ENCODE measurements at regions not wholly inside any gene's neighbourhood (a gene's known extent, or its start where the extent isn't known, plus 50 kb on each side); places are given as distances from the start of the nearest gene placed in this dataset.

DNA sequence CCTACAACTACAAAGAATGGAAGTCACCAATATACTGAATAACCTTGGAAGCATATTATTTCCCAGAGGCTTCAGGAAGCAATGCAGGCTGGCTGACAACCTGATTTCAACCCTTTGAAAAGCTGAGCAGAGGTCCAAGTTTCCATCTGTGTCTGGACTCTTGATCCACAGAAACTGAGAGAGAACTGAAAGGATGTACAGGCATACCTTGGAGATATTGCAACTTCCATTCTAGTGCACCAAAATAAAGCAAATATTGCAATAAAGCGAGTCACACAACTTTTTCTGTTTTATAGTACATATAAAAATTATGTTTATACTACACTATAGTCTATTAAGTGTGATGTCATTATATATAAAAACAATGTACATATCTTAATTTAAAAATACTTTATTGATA is 85.3 kb downstream of the TYW3 start:
- no peaks in the 10 kb centered on the region for H3K9me3 ChIP-seq (ENCODE audit: insufficient read depth, low read length)
- H3K9ac ChIP-seq (ENCODE audit: insufficient read length, low read depth): no peak overlapping the region
- no peak for TF ChIP-seq ZNF274 (IDR thresholded peaks at IDR 0.05; ENCODE audit: low read depth, low read length)
- no peak for TF ChIP-seq YY1 (IDR thresholded peaks at IDR 0.05; ENCODE audit: insufficient read depth, insufficient read length)
- TF ChIP-seq SUZ12 (IDR thresholded peaks at IDR 0.05; ENCODE audit: extremely low read depth, insufficient read depth, insufficient read length): no peak
- no peak for DNase-seq (ENCODE audit: low read depth, low spot score)
- no peaks in the 10 kb centered on the region for H3K27me3 ChIP-seq (ENCODE audit: insufficient read depth, insufficient read length)
- H3K36me3 ChIP-seq (ENCODE audit: insufficient read depth, insufficient read length, low read length): no peaks in the 10 kb centered on the region
- H3K4me1 ChIP-seq (ENCODE audit: insufficient read depth, insufficient read length): no peaks in the 10 kb centered on the region
- H3K4me3 ChIP-seq (ENCODE audit: insufficient read length, low read depth): no peak overlapping the region

DNA sequence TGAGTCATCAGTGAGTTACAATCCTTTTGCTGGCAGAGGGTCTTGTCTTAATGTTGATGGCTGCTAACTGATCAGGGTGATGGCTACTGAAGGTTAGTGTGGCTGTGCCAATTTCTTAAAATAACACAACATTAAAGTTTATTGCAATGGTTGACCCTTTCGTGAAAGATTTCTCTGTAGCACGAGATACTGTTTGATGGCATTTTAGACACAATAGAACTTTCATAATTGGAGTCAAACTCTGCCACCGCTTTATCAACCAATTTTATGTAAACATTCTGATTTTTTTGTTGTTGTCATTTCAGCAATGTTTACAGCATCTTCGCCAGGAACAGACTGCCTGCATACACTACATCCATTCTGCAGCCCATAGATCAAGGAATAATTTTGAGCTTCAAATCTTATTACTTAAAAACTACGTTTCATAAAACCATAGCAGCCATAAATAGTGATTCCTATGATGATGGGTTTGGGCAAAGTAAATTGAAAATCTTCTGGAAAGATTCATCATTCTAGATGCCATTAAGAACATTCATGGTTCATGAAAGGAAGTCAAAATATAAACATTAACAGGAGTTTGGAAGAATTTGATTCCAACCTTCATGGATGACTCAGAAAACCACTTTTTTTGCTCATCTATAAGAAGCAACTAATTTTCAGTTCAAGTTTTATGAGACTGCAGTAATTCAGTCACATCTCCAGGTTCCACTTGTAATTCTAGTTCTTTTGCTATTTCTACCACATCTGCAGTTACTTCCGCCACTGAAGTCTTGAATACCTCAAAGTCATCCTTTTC is 85.9 kb downstream of the TYW3 start:
- TF ChIP-seq YY1 (IDR thresholded peaks at IDR 0.05; ENCODE audit: insufficient read depth, insufficient read length) (no peak), SUZ12 (IDR thresholded peaks at IDR 0.05; ENCODE audit: extremely low read depth, insufficient read depth, insufficient read length) (no peak), ZNF274 (IDR thresholded peaks at IDR 0.05; ENCODE audit: low read depth, low read length) (no peak)
- DNase-seq (ENCODE audit: low read depth, low spot score): no peak
- Histone ChIP-seq H3K27me3 (ENCODE audit: insufficient read depth, insufficient read length) (no peaks in the 10 kb centered on the region), H3K9ac (ENCODE audit: insufficient read length, low read depth) (no peak overlapping the region), H3K4me1 (ENCODE audit: insufficient read depth, insufficient read length) (no peaks in the 10 kb centered on the region), H3K4me3 (ENCODE audit: insufficient read length, low read depth) (no peak overlapping the region), H3K36me3 (ENCODE audit: insufficient read depth, insufficient read length, low read length) (no peaks in the 10 kb centered on the region), H3K9me3 (ENCODE audit: insufficient read depth, low read length) (no peaks in the 10 kb centered on the region)

DNA sequence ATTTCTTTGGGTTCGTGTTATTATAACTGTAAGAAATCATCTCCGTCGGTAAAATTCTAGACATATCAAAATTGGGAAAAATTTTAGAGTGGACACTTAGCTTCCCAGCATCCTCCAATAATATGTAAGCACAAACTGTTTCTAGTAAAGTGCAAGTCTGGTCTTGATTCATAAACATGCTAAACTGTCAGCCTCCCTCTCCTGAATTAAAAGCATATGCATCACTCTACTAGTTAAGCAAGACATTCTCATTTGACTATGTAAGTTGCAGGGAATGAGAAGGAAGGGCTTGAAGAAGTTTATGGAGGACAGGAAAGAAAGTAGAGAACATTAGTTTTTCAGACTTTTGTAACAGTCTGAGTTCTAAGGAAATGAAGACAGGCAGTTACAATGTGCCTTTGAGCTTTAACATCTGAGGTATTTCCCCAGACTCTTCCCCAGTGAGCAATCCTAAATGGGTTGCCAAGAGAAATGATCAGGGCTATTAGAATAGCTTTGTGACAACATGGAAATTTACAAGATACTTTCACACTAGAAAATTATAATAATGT is 90.0 kb downstream of the TYW3 start:
- Histone ChIP-seq H3K4me1 (ENCODE audit: insufficient read depth, insufficient read length) (no peaks in the 10 kb centered on the region), H3K9me3 (ENCODE audit: insufficient read depth, low read length) (no peaks in the 10 kb centered on the region), H3K9ac (ENCODE audit: insufficient read length, low read depth) (no peak overlapping the region), H3K36me3 (ENCODE audit: insufficient read depth, insufficient read length, low read length) (no peaks in the 10 kb centered on the region), H3K27me3 (ENCODE audit: insufficient read depth, insufficient read length) (no peaks in the 10 kb centered on the region), H3K4me3 (ENCODE audit: insufficient read length, low read depth) (no peak overlapping the region)
- no peak for DNase-seq (ENCODE audit: low read depth, low spot score)
- TF ChIP-seq ZNF274 (IDR thresholded peaks at IDR 0.05; ENCODE audit: low read depth, low read length) (no peak), SUZ12 (IDR thresholded peaks at IDR 0.05; ENCODE audit: extremely low read depth, insufficient read depth, insufficient read length) (no peak), YY1 (IDR thresholded peaks at IDR 0.05; ENCODE audit: insufficient read depth, insufficient read length) (no peak)

DNA sequence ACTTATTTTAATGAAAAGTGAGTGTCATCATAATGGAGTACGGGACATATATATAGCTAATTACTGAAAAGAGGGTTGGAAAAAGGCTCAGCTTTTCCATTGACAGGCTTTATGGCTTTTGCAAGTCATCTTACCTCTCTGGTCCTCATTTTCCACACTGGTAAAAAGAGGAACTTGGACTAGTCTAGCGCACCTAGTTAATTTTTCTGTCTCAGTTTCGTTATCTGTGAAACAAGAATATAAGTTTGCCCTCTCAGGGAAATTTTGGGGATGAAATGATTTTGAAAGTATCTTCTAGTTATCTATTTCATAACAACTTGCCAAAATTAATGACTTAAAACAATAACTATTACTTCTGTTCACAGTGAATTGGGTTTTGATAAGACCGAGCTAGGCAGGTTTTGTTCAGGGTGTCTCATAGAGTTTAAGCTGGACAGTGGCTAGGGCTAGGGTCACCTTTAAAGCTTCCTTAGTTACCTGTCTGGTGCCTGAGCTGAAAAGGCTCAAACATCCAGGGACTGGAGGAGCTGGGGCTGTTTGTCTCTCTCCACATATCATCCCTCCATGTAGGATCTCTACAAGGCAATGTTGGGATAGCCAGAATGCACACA is 91.7 kb downstream of the TYW3 start:
- Histone ChIP-seq H3K27me3 (ENCODE audit: insufficient read depth, insufficient read length) (no peaks in the 10 kb centered on the region), H3K9me3 (ENCODE audit: insufficient read depth, low read length) (no peaks in the 10 kb centered on the region), H3K9ac (ENCODE audit: insufficient read length, low read depth) (no peak overlapping the region), H3K4me3 (ENCODE audit: insufficient read length, low read depth) (no peak overlapping the region), H3K36me3 (ENCODE audit: insufficient read depth, insufficient read length, low read length) (no peaks in the 10 kb centered on the region), H3K4me1 (ENCODE audit: insufficient read depth, insufficient read length) (no peaks in the 10 kb centered on the region)
- DNase-seq (ENCODE audit: low read depth, low spot score): no peak
- no peak for TF ChIP-seq YY1 (IDR thresholded peaks at IDR 0.05; ENCODE audit: insufficient read depth, insufficient read length)
- no peak for TF ChIP-seq SUZ12 (IDR thresholded peaks at IDR 0.05; ENCODE audit: extremely low read depth, insufficient read depth, insufficient read length)
- TF ChIP-seq ZNF274 (IDR thresholded peaks at IDR 0.05; ENCODE audit: low read depth, low read length): no peak

DNA sequence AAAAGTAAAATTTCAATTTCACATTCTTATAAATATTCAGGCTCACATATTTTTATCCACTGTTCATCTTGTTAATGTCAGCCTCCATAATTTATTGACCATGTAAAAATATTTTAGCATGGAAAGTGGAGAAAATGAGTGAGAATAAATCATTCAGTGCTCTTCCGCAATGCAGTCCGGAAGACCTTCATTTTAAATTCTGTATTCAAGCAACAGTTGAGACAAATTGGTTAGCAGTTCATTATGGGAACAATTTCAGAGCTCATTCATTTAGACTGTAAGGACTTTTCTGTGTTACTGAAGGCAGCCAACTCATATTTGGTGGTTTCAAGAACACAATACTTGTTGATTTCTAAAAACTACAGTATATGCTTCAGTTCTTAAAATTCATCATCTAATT is 97.8 kb downstream of the TYW3 start:
- H3K4me3 ChIP-seq (ENCODE audit: insufficient read length, low read depth): no peak overlapping the region
- no peak for TF ChIP-seq SUZ12 (IDR thresholded peaks at IDR 0.05; ENCODE audit: extremely low read depth, insufficient read depth, insufficient read length)
- TF ChIP-seq ZNF274 (IDR thresholded peaks at IDR 0.05; ENCODE audit: low read depth, low read length): no peak
- no peak for TF ChIP-seq YY1 (IDR thresholded peaks at IDR 0.05; ENCODE audit: insufficient read depth, insufficient read length)
- H3K27me3 ChIP-seq (ENCODE audit: insufficient read depth, insufficient read length): no peaks in the 10 kb centered on the region
- no peaks in the 10 kb centered on the region for H3K36me3 ChIP-seq (ENCODE audit: insufficient read depth, insufficient read length, low read length)
- no peaks in the 10 kb centered on the region for H3K4me1 ChIP-seq (ENCODE audit: insufficient read depth, insufficient read length)
- no peak overlapping the region for H3K9ac ChIP-seq (ENCODE audit: insufficient read length, low read depth)
- H3K9me3 ChIP-seq (ENCODE audit: insufficient read depth, low read length): no peaks in the 10 kb centered on the region
- DNase-seq (ENCODE audit: low read depth, low spot score): no peak

DNA sequence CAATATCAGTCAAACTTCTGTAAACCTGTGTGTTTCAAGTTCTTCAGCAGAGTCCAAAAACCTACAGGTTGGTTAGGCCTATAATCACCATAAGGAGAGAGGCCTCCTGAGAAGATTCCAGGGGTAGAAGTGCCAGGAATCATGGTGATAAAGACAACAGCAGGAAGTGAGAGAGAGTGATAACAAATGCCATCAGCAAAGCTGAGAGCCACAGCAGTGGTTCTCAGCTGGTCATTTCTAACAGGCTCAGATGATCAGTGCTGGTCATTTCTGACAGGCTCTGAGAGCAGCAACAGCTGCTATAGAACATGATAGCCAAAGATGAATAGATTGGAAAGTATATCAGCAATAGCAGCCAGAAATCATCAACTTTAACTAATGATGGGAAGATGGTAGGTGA is 101.3 kb downstream of the TYW3 start:
- Histone ChIP-seq H3K27me3 (ENCODE audit: insufficient read depth, insufficient read length) (no peaks in the 10 kb centered on the region), H3K9ac (ENCODE audit: insufficient read length, low read depth) (no peak overlapping the region), H3K4me1 (ENCODE audit: insufficient read depth, insufficient read length) (no peaks in the 10 kb centered on the region), H3K4me3 (ENCODE audit: insufficient read length, low read depth) (no peak overlapping the region), H3K9me3 (ENCODE audit: insufficient read depth, low read length) (no peaks in the 10 kb centered on the region), H3K36me3 (ENCODE audit: insufficient read depth, insufficient read length, low read length) (no peaks in the 10 kb centered on the region)
- TF ChIP-seq YY1 (IDR thresholded peaks at IDR 0.05; ENCODE audit: insufficient read depth, insufficient read length): no peak
- no peak for TF ChIP-seq SUZ12 (IDR thresholded peaks at IDR 0.05; ENCODE audit: extremely low read depth, insufficient read depth, insufficient read length)
- no peak for TF ChIP-seq ZNF274 (IDR thresholded peaks at IDR 0.05; ENCODE audit: low read depth, low read length)
- no peak for DNase-seq (ENCODE audit: low read depth, low spot score)

DNA sequence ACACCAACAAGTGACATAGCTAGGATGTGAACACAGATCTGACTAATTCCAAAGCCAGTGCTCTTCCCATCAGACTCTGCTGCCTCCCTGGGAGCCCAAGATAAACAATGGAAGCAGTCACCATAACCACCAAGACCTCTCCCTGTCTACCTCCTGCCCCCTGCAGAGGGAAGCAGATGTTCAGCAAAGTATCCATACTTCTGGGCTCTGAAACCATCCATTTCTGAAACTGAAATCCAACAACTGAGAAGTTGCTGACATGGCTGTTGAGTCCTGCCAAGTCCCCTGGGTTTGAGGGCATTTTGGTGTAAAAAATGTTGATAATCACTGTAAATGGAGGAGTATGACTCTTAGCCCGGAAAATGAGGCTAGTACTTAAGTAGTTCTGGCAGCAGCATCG is 102.1 kb downstream of the TYW3 start:
- TF ChIP-seq ZNF274 (IDR thresholded peaks at IDR 0.05; ENCODE audit: low read depth, low read length) (no peak), SUZ12 (IDR thresholded peaks at IDR 0.05; ENCODE audit: extremely low read depth, insufficient read depth, insufficient read length) (no peak), YY1 (IDR thresholded peaks at IDR 0.05; ENCODE audit: insufficient read depth, insufficient read length) (no peak)

More for the DNA sequence above, 102.1 kb downstream of the TYW3 start:
- Histone ChIP-seq H3K9ac (ENCODE audit: insufficient read length, low read depth) (no peak overlapping the region), H3K4me1 (ENCODE audit: insufficient read depth, insufficient read length) (no peaks in the 10 kb centered on the region), H3K9me3 (ENCODE audit: insufficient read depth, low read length) (no peaks in the 10 kb centered on the region), H3K27me3 (ENCODE audit: insufficient read depth, insufficient read length) (no peaks in the 10 kb centered on the region), H3K36me3 (ENCODE audit: insufficient read depth, insufficient read length, low read length) (no peaks in the 10 kb centered on the region), H3K4me3 (ENCODE audit: insufficient read length, low read depth) (no peak overlapping the region)
- DNase-seq (ENCODE audit: low read depth, low spot score): no peak
